ENCODE measurements at regions not wholly inside any gene's neighbourhood (a gene's known extent, or its start where the extent isn't known, plus 50 kb on each side); places are given as distances from the start of the nearest gene placed in this dataset.

DNA sequence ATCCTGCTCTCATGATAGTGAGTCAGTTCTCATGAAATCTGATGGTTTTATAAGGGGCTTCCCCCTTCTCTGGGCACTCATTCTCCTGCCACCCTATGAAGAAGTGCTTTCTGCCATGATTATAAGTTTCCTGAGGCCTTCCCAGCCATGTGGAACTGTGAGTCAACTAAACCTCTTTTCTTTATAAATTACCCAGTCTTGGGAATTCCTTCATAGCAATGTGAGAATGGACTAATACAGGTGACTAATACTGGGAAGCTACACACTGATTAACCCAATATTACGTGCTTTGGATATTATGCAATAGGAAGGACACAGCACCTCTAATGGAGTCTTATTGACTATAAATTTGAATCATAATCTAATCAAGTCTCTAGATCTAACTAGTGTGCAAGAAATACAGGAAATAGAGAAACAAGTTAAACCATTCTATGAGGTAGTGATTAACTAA is 107.2 kb upstream of the ETAA1 start:
- TF ChIP-seq EP300 (IDR thresholded peaks at IDR 0.05): no peak
- TF ChIP-seq, protein P1, sequence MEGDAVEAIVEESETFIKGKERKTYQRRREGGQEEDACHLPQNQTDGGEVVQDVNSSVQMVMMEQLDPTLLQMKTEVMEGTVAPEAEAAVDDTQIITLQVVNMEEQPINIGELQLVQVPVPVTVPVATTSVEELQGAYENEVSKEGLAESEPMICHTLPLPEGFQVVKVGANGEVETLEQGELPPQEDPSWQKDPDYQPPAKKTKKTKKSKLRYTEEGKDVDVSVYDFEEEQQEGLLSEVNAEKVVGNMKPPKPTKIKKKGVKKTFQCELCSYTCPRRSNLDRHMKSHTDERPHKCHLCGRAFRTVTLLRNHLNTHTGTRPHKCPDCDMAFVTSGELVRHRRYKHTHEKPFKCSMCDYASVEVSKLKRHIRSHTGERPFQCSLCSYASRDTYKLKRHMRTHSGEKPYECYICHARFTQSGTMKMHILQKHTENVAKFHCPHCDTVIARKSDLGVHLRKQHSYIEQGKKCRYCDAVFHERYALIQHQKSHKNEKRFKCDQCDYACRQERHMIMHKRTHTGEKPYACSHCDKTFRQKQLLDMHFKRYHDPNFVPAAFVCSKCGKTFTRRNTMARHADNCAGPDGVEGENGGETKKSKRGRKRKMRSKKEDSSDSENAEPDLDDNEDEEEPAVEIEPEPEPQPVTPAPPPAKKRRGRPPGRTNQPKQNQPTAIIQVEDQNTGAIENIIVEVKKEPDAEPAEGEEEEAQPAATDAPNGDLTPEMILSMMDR (IDR thresholded peaks at IDR 0.05): no peak
